ENCODE measurements at regions not wholly inside any gene's neighbourhood (a gene's known extent, or its start where the extent isn't known, plus 50 kb on each side); places are given as distances from the start of the nearest gene placed in this dataset.

DNA sequence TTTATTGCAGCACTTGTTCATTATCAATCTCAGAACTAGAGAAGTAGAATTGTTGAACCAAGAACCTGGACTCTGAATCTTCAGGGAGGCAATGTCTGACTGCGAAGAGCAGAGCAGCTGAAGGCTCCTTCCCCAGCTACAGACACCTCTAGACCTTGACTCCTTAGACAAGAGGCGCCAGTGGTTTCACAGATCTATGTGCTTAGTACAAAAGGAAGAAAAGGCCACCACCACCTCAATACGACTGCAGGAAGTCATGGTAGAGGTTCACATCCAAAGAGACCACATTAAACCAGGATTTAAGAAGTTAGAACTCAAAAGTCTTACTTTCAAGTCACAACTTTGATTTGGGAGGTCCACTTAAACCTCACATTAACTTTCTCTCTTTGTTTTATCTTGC is 158.1 kb upstream of the VRK2 start:
- Histone ChIP-seq H3K79me2 (ENCODE audit: low read length) (no peaks in the 10 kb centered on the region), H3K9me3 (ENCODE audit: low read length) (no peaks in the 10 kb centered on the region), H4K20me1 (ENCODE audit: low read length) (no peaks in the 10 kb centered on the region), H3K4me3 (ENCODE audit: low read length) (no peak overlapping the region), H3K4me1 (ENCODE audit: insufficient read depth, low read length) (peaks cover 34% of the 10 kb centered on the region), H3K36me3 (ENCODE audit: low read depth, low read length) (no peaks in the 10 kb centered on the region), H3F3A (ENCODE audit: low read length, unreplicated experiment) (no peaks in the 10 kb centered on the region), H3K9me2 (replicated peaks; ENCODE audit: low read length) (no peaks in the 10 kb centered on the region), H3K9ac (ENCODE audit: low read length) (no peak overlapping the region), H3K4me2 (ENCODE audit: low read length) (no peak overlapping the region), H2AFZ (ENCODE audit: low read length) (peak overlapping the region; percentile 25; the same call in 1 of the 2 replicates), H3K27ac (ENCODE audit: low read length) (no peak overlapping the region), H3K27me3 (ENCODE audit: low read length) (no peaks in the 10 kb centered on the region)
- no peak for ATAC-seq
- no peak for DNase-seq
- intact Hi-C loops (cut with micrococcal nuclease): no loop called here
- TF ChIP-seq EZH2phosphoT487 (IDR thresholded peaks at IDR 0.05; ENCODE audit: borderline replicate concordance, low read length): no peak
- no peak for TF ChIP-seq EZH2 (IDR thresholded peaks at IDR 0.05; ENCODE audit: low read length, unreplicated experiment)
- TF ChIP-seq, protein P1, sequence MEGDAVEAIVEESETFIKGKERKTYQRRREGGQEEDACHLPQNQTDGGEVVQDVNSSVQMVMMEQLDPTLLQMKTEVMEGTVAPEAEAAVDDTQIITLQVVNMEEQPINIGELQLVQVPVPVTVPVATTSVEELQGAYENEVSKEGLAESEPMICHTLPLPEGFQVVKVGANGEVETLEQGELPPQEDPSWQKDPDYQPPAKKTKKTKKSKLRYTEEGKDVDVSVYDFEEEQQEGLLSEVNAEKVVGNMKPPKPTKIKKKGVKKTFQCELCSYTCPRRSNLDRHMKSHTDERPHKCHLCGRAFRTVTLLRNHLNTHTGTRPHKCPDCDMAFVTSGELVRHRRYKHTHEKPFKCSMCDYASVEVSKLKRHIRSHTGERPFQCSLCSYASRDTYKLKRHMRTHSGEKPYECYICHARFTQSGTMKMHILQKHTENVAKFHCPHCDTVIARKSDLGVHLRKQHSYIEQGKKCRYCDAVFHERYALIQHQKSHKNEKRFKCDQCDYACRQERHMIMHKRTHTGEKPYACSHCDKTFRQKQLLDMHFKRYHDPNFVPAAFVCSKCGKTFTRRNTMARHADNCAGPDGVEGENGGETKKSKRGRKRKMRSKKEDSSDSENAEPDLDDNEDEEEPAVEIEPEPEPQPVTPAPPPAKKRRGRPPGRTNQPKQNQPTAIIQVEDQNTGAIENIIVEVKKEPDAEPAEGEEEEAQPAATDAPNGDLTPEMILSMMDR (conservative IDR thresholded peaks at IDR 0.05; ENCODE audit: low read depth, low read length): no peak
- ChIA-PET POLR2A (ENCODE audit: unreplicated experiment) (interaction anchor here (0.6 kb wide), 2 partner anchors 20 to 601 kb away, joined by 3 read pairs; no protein-coding TSS in a partner anchor), CTCF (no interaction called here)
- BruUV-seq (replicated peaks): no TSS peak

DNA sequence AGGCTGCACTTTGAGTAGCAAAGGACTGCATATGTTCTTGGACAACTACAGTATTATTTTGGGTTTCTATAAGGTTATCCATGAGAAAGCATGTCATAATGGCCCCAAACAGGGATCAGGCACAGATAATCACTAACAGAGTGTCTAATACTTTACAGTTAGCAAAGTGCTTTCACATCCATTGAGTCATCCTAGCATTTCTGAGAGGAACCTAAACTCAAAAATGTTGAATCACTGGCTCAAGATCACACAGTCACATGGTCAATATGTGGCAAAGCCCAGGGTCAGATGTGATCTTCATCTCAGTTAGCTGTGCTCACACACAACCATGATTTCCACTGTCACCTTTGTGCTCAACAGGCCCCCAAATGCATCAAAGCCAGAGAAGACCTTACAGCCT is 156.1 kb upstream of the VRK2 start:
- no peak for ATAC-seq
- H3K9me2 ChIP-seq (replicated peaks; ENCODE audit: low read length): no peaks in the 10 kb centered on the region
- ChIA-PET CTCF (no interaction called here), POLR2A (ENCODE audit: unreplicated experiment) (no interaction called here)
- H3K9ac ChIP-seq (ENCODE audit: low read length): no peak overlapping the region
- no peak overlapping the region for H3K4me3 ChIP-seq (ENCODE audit: low read length)
- no TSS peak for BruUV-seq (replicated peaks)
- H3K36me3 ChIP-seq (ENCODE audit: low read depth, low read length): no peaks in the 10 kb centered on the region
- H3K27ac ChIP-seq (ENCODE audit: low read length): no peak overlapping the region
- 0 out of 2 replicates have a peak overlapping the region, but pooled peaks have one; percentile 7 for H2AFZ ChIP-seq (ENCODE audit: low read length)
- H3K9me3 ChIP-seq (ENCODE audit: low read length): no peaks in the 10 kb centered on the region
- H3K27me3 ChIP-seq (ENCODE audit: low read length): no peaks in the 10 kb centered on the region
- H3K4me1 ChIP-seq (ENCODE audit: insufficient read depth, low read length): peaks cover 25% of the 10 kb centered on the region
- TF ChIP-seq EZH2 (IDR thresholded peaks at IDR 0.05; ENCODE audit: low read length, unreplicated experiment): no peak
- no peak for TF ChIP-seq EZH2phosphoT487 (IDR thresholded peaks at IDR 0.05; ENCODE audit: borderline replicate concordance, low read length)
- TF ChIP-seq, protein P1 (conservative IDR thresholded peaks at IDR 0.05; ENCODE audit: low read depth, low read length): no peak
- H3K79me2 ChIP-seq (ENCODE audit: low read length): no peaks in the 10 kb centered on the region
- intact Hi-C loops (cut with micrococcal nuclease): no loop called here
- DNase-seq: peak; percentile 53
- no peaks in the 10 kb centered on the region for H3F3A ChIP-seq (ENCODE audit: low read length, unreplicated experiment)
- H3K4me2 ChIP-seq (ENCODE audit: low read length): no peak overlapping the region
- no peaks in the 10 kb centered on the region for H4K20me1 ChIP-seq (ENCODE audit: low read length)

DNA sequence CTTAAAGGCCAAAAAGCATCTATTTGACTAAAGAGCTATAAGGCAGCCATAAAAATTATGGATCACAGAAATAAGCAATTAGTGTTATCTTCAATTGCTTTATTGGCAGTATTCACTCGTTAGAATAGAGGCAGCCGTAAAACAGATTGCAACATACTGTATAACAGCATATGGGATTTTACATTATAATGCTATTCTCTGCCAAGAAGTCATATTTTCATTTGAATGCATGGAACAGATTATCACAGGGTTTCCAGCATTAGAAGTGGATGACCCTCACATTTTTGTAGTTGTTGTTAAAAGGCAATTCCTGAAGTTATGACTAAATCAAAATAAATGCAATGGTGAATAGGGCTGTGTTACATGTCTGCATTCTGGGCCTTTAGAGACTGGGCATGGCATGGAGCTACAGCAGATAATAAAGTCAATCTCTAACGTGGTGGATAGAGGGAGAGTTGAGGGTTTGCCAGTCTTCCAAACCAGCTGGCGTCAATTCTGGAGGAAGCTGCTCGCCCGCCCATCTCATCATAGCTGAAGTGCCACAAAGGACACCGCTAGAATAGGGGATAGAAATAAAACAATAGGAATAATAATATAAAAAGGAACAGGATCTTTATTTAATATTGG is 155.4 kb upstream of the VRK2 start:
- no peaks in the 10 kb centered on the region for H3K9me3 ChIP-seq (ENCODE audit: low read length)
- H4K20me1 ChIP-seq (ENCODE audit: low read length): no peaks in the 10 kb centered on the region
- no peak overlapping the region for H3K27ac ChIP-seq (ENCODE audit: low read length)
- no peak for ATAC-seq
- H3K79me2 ChIP-seq (ENCODE audit: low read length): no peaks in the 10 kb centered on the region
- DNase-seq: no peak
- no peak overlapping the region for H3K4me3 ChIP-seq (ENCODE audit: low read length)
- TF ChIP-seq EZH2 (IDR thresholded peaks at IDR 0.05; ENCODE audit: low read length, unreplicated experiment) (no peak), EZH2phosphoT487 (IDR thresholded peaks at IDR 0.05; ENCODE audit: borderline replicate concordance, low read length) (no peak)
- TF ChIP-seq, protein P1 (conservative IDR thresholded peaks at IDR 0.05; ENCODE audit: low read depth, low read length): no peak
- no peak overlapping the region for H3K9ac ChIP-seq (ENCODE audit: low read length)
- ChIA-PET CTCF (no interaction called here), POLR2A (ENCODE audit: unreplicated experiment) (no interaction called here)
- H3K4me2 ChIP-seq (ENCODE audit: low read length): no peak overlapping the region
- H3K36me3 ChIP-seq (ENCODE audit: low read depth, low read length): no peaks in the 10 kb centered on the region
- intact Hi-C loops (cut with micrococcal nuclease): no loop called here
- no peaks in the 10 kb centered on the region for H3K9me2 ChIP-seq (replicated peaks; ENCODE audit: low read length)
- H3F3A ChIP-seq (ENCODE audit: low read length, unreplicated experiment): no peaks in the 10 kb centered on the region
- peaks cover 18% of the 10 kb centered on the region for H3K4me1 ChIP-seq (ENCODE audit: insufficient read depth, low read length)
- no peak overlapping the region for H2AFZ ChIP-seq (ENCODE audit: low read length)
- H3K27me3 ChIP-seq (ENCODE audit: low read length): no peaks in the 10 kb centered on the region
- no TSS peak for BruUV-seq (replicated peaks)
